ENCODE measurements at regions not wholly inside any gene's neighbourhood (a gene's known extent, or its start where the extent isn't known, plus 50 kb on each side); places are given as distances from the start of the nearest gene placed in this dataset.

DNA sequence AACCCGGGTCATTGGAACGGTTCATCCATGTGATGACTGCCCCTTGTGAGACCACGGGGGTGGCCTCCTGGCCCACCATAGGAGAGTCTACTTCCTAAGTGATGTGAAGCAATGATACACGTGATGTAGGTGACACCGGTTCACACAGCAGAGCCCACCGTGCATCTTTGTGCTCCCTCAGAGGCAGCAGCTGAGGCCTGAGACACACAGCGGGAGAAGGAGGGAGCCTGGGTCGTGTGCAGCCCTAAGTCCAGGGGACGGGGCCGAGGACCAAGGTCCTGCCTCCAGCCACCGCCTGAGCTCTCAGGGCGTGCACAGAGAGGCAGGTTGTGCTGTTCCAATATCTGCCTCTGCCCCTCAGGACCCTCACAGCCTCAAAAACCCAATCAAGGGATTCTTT, 377.2 kb upstream of the SALL3 start:
- TF ChIP-seq HNRNPUL1 (IDR thresholded peaks at IDR 0.05; ENCODE audit: low read depth, low read length) (no peak), TBP (CRISPR knock-in tag; IDR thresholded peaks at IDR 0.05) (no peak), CTCF (CRISPR knock-in tag; IDR thresholded peaks at IDR 0.05) (no peak), ZNF512 (CRISPR knock-in tag; IDR thresholded peaks at IDR 0.05) (no peak), ZNF460 (CRISPR knock-in tag; IDR thresholded peaks at IDR 0.05; ENCODE audit: borderline replicate concordance) (no peak), GABPA (IDR thresholded peaks at IDR 0.05; ENCODE audit: low read depth, low read length) (no peak), GABPA (CRISPR knock-in tag; IDR thresholded peaks at IDR 0.05; ENCODE audit: low read depth) (no peak), POLR2AphosphoS2 (IDR thresholded peaks at IDR 0.05; ENCODE audit: low read depth, low read length) (no peak), MYNN (CRISPR knock-in tag; IDR thresholded peaks at IDR 0.05; ENCODE audit: low read depth) (no peak), ZFAT (CRISPR knock-in tag; conservative IDR thresholded peaks at IDR 0.05) (no peak), STAG1 (CRISPR knock-in tag; IDR thresholded peaks at IDR 0.05) (no peak), POLR2AphosphoS5 (IDR thresholded peaks at IDR 0.05; ENCODE audit: low read depth, low read length) (no peak)
- TF ChIP-seq, protein P1, sequence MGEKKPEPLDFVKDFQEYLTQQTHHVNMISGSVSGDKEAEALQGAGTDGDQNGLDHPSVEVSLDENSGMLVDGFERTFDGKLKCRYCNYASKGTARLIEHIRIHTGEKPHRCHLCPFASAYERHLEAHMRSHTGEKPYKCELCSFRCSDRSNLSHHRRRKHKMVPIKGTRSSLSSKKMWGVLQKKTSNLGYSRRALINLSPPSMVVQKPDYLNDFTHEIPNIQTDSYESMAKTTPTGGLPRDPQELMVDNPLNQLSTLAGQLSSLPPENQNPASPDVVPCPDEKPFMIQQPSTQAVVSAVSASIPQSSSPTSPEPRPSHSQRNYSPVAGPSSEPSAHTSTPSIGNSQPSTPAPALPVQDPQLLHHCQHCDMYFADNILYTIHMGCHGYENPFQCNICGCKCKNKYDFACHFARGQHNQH (CRISPR knock-in tag; IDR thresholded peaks at IDR 0.05): no peak

Measured in HepG2 (cell line).